Hepatocyte (in vitro differentiated cells): ENCODE measurements at regions not wholly inside any gene's neighbourhood (a gene's known extent, or its start where the extent isn't known, plus 50 kb on each side); places are given as distances from the start of the nearest gene placed in this dataset.

Experiments used
- DNase-seq: peaks from one replicate; pipeline ENCODE4 v3.0.0-alpha.2; 2016; ENCODE audit warnings: low spot score
- H2AFZ ChIP-seq: fragments of 200-600 bp; sonication (generic); 2 replicates; pipeline ENCODE4 v1.6.0; 2016; ENCODE audit warnings: antibody characterized with exemption, mild to moderate bottlenecking
- H3K27ac ChIP-seq: fragments of 200-600 bp; sonication (generic); 2 replicates; pipeline ENCODE4 v1.5.1; 2016; ENCODE audit warnings: mild to moderate bottlenecking
- H3K27me3 ChIP-seq: fragments of 200-600 bp; sonication (generic); 2 replicates; pipeline ENCODE4 v1.6.1; 2016
- H3K36me3 ChIP-seq: fragments of 200-600 bp; sonication (generic); replicated peaks from 2 replicates; pipeline ENCODE4 v1.5.1; 2016; ENCODE audit warnings: low read depth; ENCODE audit not compliant: insufficient read depth
- H3K4me1 ChIP-seq: fragments of 200-600 bp; sonication (generic); 2 replicates; pipeline ENCODE4 v1.5.1; 2016; ENCODE audit warnings: mild to moderate bottlenecking, moderate library complexity; ENCODE audit not compliant: insufficient read depth
- H3K4me2 ChIP-seq: fragments of 200-600 bp; sonication (generic); 2 replicates; pipeline ENCODE4 v1.6.0; 2016
- H3K4me3 ChIP-seq: fragments of 200-600 bp; sonication (generic); 2 replicates; pipeline ENCODE4 v1.5.1; 2016; ENCODE audit warnings: mild to moderate bottlenecking
- H3K79me2 ChIP-seq: fragments of 200-600 bp; sonication (generic); 2 replicates; pipeline ENCODE4 v1.6.0; 2017; ENCODE audit warnings: mild to moderate bottlenecking
- H3K9me2 ChIP-seq: fragments of 200-600 bp; sonication (generic); replicated peaks from 2 replicates; pipeline ENCODE4 v1.6.0; 2017; ENCODE audit warnings: mild to moderate bottlenecking; ENCODE audit not compliant: insufficient read depth
- H3K9me3 ChIP-seq: fragments of 200-600 bp; sonication (generic); 2 replicates; pipeline ENCODE4 v1.5.1; 2016; ENCODE audit warnings: low read depth, mild to moderate bottlenecking
- H4K20me1 ChIP-seq: fragments of 200-600 bp; sonication (generic); 2 replicates; pipeline ENCODE4 v1.6.0; 2016; ENCODE audit warnings: mild to moderate bottlenecking; ENCODE audit not compliant: insufficient read depth, poor library complexity, severe bottlenecking
- EZH2 ChIP-seq: fragments of 200-600 bp; sonication (generic); IDR thresholded peaks from 2 replicates; pipeline ENCODE4 v1.6.1; 2016; ENCODE audit warnings: antibody characterized with exemption, mild to moderate bottlenecking, borderline replicate concordance
- EZH2phosphoT487 ChIP-seq: fragments of 200-600 bp; sonication (generic); IDR thresholded peaks from one replicate; pipeline ENCODE4 v1.6.1; 2018; ENCODE audit warnings: antibody characterized with exemption, mild to moderate bottlenecking, low read depth, moderate library complexity; ENCODE audit not compliant: unreplicated experiment, severe bottlenecking
- WGBS: methylation state at CpG from one replicate; pipeline ENCODE4 v1.1.6; 2016; ENCODE audit warnings: low lambda C conversion rate; ENCODE audit errors: missing lambda C conversion rate; 5-methylcytosine and 5-hydroxymethylcytosine counted together
- TF ChIP-seq, protein P1 (sequence below): fragments of 200-600 bp; sonication (generic); IDR thresholded peaks from 2 replicates; pipeline ENCODE4 v1.5.1; 2016; ENCODE audit warnings: antibody characterized with exemption, mild to moderate bottlenecking; ENCODE audit not compliant: poor library complexity

GRCh38 chr2:160994141-160995002, 165.9 kb upstream of the TANK start:
- Histone ChIP-seq H3K4me1 (peaks cover 5% of the 10 kb centered on the region), H2AFZ (peak overlapping the region; percentile 45), H3K9me3 (no peaks in the 10 kb centered on the region), H3K27ac (peak overlapping the region; percentile 42), H3K4me2 (peak overlapping the region; percentile 69), H3K4me3 (no peak overlapping the region), H3K79me2 (no peaks in the 10 kb centered on the region), H3K27me3 (no peaks in the 10 kb centered on the region), H4K20me1 (no peaks in the 10 kb centered on the region), H3K9me2 (no peaks in the 10 kb centered on the region), H3K36me3 (no peaks in the 10 kb centered on the region)
- TF ChIP-seq, protein P1, sequence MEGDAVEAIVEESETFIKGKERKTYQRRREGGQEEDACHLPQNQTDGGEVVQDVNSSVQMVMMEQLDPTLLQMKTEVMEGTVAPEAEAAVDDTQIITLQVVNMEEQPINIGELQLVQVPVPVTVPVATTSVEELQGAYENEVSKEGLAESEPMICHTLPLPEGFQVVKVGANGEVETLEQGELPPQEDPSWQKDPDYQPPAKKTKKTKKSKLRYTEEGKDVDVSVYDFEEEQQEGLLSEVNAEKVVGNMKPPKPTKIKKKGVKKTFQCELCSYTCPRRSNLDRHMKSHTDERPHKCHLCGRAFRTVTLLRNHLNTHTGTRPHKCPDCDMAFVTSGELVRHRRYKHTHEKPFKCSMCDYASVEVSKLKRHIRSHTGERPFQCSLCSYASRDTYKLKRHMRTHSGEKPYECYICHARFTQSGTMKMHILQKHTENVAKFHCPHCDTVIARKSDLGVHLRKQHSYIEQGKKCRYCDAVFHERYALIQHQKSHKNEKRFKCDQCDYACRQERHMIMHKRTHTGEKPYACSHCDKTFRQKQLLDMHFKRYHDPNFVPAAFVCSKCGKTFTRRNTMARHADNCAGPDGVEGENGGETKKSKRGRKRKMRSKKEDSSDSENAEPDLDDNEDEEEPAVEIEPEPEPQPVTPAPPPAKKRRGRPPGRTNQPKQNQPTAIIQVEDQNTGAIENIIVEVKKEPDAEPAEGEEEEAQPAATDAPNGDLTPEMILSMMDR: peak; percentile 88
- TF ChIP-seq EZH2 (no peak), EZH2phosphoT487 (no peak)
- 41% methylated on average over 16 of the region's 16 CpGs for WGBS
- peak; percentile 92 for DNase-seq

- H2AFZ ChIP-seq: no peak overlapping the region
- no peak overlapping the region for H3K4me3 ChIP-seq
- H3K4me2 ChIP-seq: no peak overlapping the region
- no peak for TF ChIP-seq EZH2phosphoT487
- H3K36me3 ChIP-seq: no peaks in the 10 kb centered on the region
- peaks cover 5% of the 10 kb centered on the region for H3K4me1 ChIP-seq
- WGBS: 92% methylated on average over 1 of the region's 1 CpG
- no peak for DNase-seq
- H3K27ac ChIP-seq: no peak overlapping the region
- no peaks in the 10 kb centered on the region for H3K9me2 ChIP-seq
- H3K79me2 ChIP-seq: no peaks in the 10 kb centered on the region
- H3K9me3 ChIP-seq: no peaks in the 10 kb centered on the region
- H3K27me3 ChIP-seq: no peaks in the 10 kb centered on the region
- no peaks in the 10 kb centered on the region for H4K20me1 ChIP-seq
Measured at GRCh38 chr2:160996584-160996983, 163.6 kb upstream of the TANK start.

- no peaks in the 10 kb centered on the region for H3K79me2 ChIP-seq
- WGBS: 66% methylated on average over 2 of the region's 2 CpGs
- no peak overlapping the region for H2AFZ ChIP-seq
- no peaks in the 10 kb centered on the region for H3K9me3 ChIP-seq
- H3K9me2 ChIP-seq: no peaks in the 10 kb centered on the region
- H3K27ac ChIP-seq: no peak overlapping the region
- no peak overlapping the region for H3K4me3 ChIP-seq
- H4K20me1 ChIP-seq: no peaks in the 10 kb centered on the region
- TF ChIP-seq, protein P1: peak; percentile 42
- TF ChIP-seq EZH2: no peak
- no peak for TF ChIP-seq EZH2phosphoT487
- H3K4me1 ChIP-seq: no peaks in the 10 kb centered on the region
- no peaks in the 10 kb centered on the region for H3K27me3 ChIP-seq
- no peak for DNase-seq
- no peaks in the 10 kb centered on the region for H3K36me3 ChIP-seq
- no peak overlapping the region for H3K4me2 ChIP-seq
Measured at GRCh38 chr2:161004379-161004778, 155.8 kb upstream of the TANK start.

- Histone ChIP-seq H3K4me1 (no peaks in the 10 kb centered on the region), H3K9me2 (no peaks in the 10 kb centered on the region), H3K9me3 (no peaks in the 10 kb centered on the region), H3K4me2 (no peak overlapping the region), H3K27ac (no peak overlapping the region), H4K20me1 (no peaks in the 10 kb centered on the region), H2AFZ (no peak overlapping the region), H3K79me2 (no peaks in the 10 kb centered on the region), H3K36me3 (no peaks in the 10 kb centered on the region), H3K4me3 (no peak overlapping the region), H3K27me3 (no peaks in the 10 kb centered on the region)
- no peak for DNase-seq
- TF ChIP-seq, protein P1: no peak
- TF ChIP-seq EZH2 (no peak), EZH2phosphoT487 (no peak)
- WGBS: 37% methylated on average over 1 of the region's 1 CpG
Measured at GRCh38 chr2:161005170-161005569, 155.1 kb upstream of the TANK start.
